ENCODE measurements at regions not wholly inside any gene's neighbourhood (a gene's known extent, or its start where the extent isn't known, plus 50 kb on each side); places are given as distances from the start of the nearest gene placed in this dataset.
"Not testable (repeated sequence)": the region's sequence is repeated elsewhere in the genome, so short reads cannot be mapped to it uniquely, and the experiment has no call there.

DNA sequence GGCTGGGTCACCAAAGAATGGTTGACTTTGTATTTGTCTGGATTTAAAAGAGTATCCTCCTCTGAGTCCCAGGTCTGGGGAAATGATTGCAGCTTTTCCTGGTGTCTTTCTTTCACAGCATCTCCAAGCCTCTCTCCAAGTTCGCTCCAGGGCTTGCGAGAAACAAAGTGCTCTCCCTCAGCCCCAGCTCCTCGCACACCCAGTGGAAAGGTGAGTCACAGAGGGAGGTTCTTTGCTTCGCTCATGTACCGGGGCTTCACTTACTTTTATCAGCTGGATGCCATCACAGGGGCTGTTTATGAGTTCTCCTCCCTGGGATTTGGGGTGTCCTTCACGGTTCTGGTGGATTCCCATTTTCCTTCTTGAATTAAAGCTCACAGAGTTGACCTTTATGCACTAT lies 252.2 kb upstream of the PLPP4 start:
- DNase-seq, result no peak

- no peak for DNase-seq
Measured at GRCh38 chr10:120205368-120206018, 251.5 kb upstream of the PLPP4 start.

DNA sequence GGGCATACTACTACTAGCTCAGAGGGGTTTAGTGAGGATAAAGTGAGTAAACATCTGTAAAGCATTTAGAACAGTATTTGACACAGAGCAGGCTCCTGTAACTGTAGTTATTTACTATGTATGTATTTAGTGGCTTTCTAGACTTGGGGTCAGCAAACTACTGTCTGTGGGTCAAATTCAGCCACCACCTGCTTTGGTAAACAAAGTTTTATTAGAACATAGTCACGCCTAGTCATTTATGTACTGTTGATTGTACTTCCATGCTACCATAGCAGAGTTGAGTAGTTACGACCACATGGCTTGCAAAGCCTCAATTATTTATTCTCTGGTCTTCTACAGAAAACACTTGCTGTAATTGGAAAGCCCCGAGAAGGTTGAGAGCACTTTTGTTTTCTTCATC lies 248.5 kb upstream of the PLPP4 start:
- DNase-seq, result no peak

DNA sequence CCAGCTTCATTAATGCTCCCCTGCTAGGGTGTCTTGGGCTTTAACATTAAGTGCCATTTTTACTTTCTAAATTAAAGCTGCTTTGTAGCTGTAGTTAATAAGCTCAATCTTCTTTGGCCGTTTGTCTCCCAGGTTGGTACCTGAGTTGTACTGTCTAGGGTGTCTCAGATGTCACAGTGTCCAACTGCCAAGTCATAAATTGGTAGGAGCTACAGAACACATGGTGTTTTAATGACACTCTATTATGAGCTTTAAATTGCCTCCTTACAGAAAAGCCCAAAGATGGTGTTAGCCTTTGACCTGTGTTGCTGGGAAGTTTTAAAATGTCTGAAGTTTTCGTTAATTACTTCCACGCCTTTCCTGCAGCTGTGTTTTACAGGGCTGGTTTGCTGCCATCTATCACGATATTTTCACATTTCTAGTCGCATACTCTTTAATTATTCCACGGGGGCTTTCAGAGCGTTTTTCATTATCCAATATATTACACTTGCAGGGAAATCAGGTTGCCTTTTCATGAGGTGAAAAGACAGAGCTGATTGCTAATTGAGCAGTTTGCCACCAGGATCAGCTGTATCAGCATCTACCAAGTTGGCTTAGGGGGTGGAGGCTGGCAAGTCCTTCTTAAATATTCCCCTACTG lies 247.8 kb upstream of the PLPP4 start:
- DNase-seq, result no peak

DNA sequence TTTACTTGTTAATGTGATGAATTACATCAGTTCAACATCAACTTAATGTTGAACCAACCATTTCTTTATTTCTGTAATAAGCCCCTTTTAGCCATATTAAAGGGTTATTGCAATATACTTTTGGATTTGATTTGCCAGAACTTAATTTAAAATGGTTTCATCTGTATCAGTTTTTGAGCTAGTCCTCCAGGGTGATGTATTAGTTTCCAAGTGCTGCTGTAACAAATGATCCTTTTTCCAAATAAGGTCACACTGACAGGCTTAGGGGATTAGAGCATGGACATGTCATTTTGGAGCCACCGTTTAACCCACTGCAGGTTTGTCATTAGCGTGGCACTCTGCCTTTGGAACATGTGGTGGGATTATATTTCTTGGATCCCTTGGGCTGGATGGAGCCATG lies 244.8 kb upstream of the PLPP4 start:
- no peak for DNase-seq

- not testable (repeated sequence) for DNase-seq
Measured at GRCh38 chr10:120213283-120213682, 243.7 kb upstream of the PLPP4 start.

GRCh38 chr10:120217736-120218135 lies 239.3 kb upstream of the PLPP4 start:
- DNase-seq, result no peak

- no peak for DNase-seq
Measured at GRCh38 chr10:120221873-120222485, 235.0 kb upstream of the PLPP4 start.

DNA sequence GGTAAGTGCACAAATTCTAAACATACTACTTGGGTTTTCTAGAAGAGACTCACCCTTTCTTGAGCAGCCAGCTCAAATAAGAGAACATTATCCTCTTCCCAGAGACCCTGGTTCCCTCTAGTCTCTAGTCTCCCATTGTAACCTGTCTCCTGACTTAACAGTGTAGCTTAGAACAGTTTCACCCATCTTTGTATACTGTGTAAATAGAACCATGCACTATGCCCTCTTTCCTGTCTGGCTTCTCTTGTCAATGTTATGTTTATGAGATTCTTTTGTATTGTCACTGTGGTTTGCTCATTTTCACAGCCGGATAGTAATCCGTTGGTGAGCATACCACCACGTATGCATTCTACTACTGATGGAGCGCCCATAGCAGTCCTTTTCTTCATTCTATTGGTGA lies 227.4 kb upstream of the PLPP4 start:
- no peak for DNase-seq

DNA sequence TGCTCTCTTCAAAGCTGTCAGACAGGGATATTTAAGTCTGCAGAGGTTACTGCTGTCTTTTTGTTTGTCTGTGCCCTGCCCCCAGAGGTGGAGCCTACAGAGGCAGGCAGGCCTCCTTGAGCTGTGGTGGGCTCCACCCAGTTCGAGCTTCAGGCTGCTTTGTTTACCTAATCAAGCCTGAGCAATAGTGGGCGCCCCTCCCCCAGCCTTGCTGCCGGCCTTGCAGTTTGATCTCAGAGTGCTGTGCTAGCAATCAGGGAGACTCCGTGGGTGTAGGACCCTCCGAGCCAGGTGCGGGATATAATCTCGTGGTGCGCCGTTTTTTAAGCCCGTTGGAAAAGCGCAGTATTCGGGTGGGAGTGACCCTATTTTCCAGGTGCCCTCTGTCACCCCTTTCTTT lies 217.3 kb upstream of the PLPP4 start:
- DNase-seq, result not testable (repeated sequence)

DNA sequence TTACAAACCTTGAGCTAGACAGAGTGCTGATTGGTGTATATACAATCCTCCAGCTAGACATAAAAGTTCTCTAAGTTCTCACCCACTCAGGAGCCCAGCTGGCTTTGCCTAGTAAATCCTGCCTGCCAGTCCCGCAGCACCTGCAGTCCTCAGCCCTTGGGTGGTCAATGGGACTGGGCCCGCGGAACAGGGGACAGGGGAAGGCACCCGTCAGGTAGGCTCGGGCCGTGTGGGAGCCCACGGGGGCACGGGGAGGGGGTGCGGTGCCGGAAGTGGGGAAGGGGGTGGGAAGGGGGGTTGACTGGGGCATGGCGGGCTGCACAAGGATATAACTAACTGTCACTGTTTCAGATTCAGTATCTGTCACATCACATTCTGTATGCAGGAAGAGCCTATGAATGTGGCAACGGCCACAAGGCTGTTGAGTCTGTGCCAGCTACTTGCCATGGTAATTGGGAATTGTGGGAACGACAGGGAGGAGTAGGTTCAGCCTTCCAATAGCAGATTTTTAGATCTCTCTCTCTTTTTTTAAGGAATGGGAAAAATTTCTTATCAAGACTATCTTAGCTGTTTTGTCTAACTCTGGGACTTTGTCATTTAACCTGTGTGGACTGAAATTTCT lies 205.1 kb upstream of the PLPP4 start:
- no peak for DNase-seq

DNA sequence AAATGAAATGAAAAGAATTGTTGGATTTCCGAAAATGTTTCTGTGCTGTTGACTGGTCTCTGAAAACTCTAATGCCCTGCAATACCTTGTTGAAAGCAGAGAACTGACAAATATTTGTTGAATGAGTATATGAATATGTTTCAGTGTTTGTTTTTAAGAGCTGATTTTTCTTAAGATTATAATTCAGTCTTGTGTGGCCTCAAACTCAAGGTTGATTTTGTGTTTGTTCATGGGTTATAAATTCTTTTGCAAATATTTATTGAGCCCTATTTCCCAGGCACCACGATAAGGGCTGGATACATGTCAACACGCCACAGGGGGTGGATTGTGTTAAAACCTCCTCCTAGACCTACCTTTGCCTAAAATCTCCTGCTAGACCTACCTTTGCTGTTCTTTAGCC lies 203.9 kb upstream of the PLPP4 start:
- no peak for DNase-seq

DNA sequence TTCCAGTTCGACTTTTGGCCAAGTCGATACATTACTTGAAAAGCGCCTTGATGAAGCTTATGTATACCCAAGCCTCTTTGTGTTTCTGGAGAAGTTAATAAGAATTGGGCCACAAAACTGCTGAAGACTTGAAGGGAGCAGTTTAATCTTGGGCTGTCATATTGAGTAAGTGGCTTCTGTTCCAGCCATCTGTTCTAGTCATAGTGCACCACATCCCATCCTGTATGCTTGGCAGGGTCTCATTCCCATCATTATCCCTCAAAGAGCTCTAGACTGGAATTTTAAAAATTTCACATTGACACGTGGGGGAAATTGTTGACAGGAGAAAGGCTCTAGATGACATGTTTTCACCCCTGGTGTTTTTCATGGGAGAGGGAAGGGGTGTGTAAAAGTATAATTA lies 196.6 kb upstream of the PLPP4 start:
- no peak for DNase-seq

GRCh38 chr10:120262857-120263547 lies 194.0 kb upstream of the PLPP4 start:
- no peak for DNase-seq

GRCh38 chr10:120266022-120266421 lies 191.0 kb upstream of the PLPP4 start:
- no peak for DNase-seq

DNA sequence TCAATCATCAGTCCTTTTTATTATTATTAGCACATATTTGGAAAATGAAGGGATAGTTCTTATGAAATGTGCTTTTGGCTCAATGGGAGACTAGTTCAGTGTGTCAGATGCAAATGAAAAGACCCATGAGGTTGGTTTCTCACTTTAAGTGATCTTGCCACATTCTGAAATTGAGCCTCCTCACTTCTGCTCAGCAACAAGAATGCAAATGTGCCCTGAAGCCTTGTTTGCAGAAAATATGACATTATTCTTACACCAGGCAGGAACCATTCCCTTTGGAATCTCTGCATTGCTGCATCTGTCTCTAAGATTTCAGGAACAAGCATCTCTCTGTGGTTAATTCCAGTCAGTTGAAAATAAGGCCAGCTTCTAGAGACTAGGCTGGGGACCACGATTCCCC lies 186.1 kb upstream of the PLPP4 start:
- DNase-seq, result no peak

DNA sequence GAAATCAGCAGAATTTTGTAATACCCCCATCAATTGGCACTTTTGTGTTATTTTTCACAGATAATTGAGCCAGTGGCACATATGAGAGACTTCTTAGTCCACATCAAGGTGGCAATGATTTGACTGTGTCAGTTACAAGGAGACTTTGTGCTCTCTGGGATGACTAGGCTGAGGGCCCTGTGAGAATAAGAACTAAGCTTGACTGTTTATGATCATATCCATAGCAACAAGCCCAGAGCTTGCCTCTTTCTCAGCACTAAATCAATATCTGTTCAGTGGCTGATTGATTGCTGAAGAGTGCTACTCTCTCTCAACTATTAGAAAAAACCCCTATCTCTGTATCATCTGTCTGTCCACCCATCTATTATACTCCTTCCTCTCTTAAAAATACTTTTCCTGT lies 185.3 kb upstream of the PLPP4 start:
- no peak for DNase-seq

GRCh38 chr10:120272350-120272749 lies 184.7 kb upstream of the PLPP4 start:
- DNase-seq, result no peak

- DNase-seq, result no peak
Measured at GRCh38 chr10:120278069-120278468, 179.0 kb upstream of the PLPP4 start.

DNA sequence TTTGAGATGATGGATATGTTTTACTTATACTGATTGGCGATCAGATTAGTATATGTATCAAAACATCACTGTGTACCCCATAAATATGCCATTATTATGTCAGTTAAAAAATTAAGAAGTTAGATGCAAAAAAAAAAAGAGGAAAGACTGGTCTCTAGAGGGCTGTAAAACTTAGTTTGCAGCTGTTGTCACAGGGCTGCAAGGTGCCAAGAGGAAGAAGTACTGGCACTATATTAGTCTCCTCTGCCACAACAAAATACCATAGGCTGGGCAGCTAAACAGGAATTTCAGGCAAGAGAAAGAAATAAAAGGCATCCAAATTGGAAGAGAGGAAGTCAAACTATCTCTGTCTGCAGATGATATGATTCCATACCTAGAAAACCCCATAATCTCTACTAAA lies 177.8 kb upstream of the PLPP4 start:
- DNase-seq, result no peak

DNA sequence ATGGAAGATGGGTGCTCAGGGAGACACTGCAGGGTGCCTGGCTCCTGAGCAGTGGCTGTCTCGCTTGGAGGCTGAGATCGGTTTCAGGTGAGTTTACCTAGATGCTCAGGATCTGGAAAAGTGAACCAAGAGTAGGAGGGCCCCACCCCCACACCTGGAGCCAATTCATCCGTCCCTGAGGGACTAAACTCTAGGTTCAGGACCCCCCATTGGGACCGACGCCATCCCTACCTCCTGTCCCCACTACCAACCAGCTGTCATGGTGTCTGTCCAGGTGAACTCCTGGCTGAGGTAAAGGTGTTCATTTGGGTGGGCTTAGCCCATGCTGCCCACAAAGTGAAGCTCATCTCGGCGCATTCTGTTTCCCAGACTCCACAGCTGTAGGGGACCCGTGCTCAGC lies 174.6 kb upstream of the PLPP4 start:
- no peak for DNase-seq

GRCh38 chr10:120282846-120283492 lies 174.1 kb upstream of the PLPP4 start:
- DNase-seq, result no peak

Measured in right lung (tissue), 2 donors.